Neutrophil (primary cell): ENCODE measurements at regions not wholly inside any gene's neighbourhood (a gene's known extent, or its start where the extent isn't known, plus 50 kb on each side); places are given as distances from the start of the nearest gene placed in this dataset.
"Not testable (repeated sequence)": the region's sequence is repeated elsewhere in the genome, so short reads cannot be mapped to it uniquely, and the experiment has no call there.

Experiments
- H3K27ac ChIP-seq: fragments of 200-600 bp; sonication (generic); 2 replicates; pipeline ENCODE4 v1.5.1; 2016; ENCODE audit warnings: mild to moderate bottlenecking, moderate library complexity
- H3K27me3 ChIP-seq: fragments of 200-600 bp; sonication (generic); 2 replicates; pipeline ENCODE4 v1.6.0; 2016; ENCODE audit warnings: mild to moderate bottlenecking
- H3K36me3 ChIP-seq: fragments of 200-600 bp; sonication (generic); 2 replicates; pipeline ENCODE4 v1.5.1; 2017
- H3K4me1 ChIP-seq, 2 experiments: fragments of 200-600 bp in 1 of 2; sonication (generic) in 1 of 2; 1 replicate in 1 of 2; 2 replicates in 1 of 2; pipeline versions ENCODE4 v1.5.1 to v1.6.1; 2013 to 2016; ENCODE audit warnings: low read depth in 1 of 2, low read length in 1 of 2, mild to moderate bottlenecking in 1 of 2, moderate library complexity in 1 of 2; ENCODE audit not compliant: control insufficient read depth in 1 of 2, insufficient read depth in 1 of 2
- H3K4me3 ChIP-seq, 2 experiments: fragments of 200-600 bp in 1 of 2; sonication (generic) in 1 of 2; 1 replicate in 1 of 2; 2 replicates in 1 of 2; pipeline ENCODE4 v1.5.1; 2013 to 2016; ENCODE audit warnings: low read depth in 1 of 2, low read length in 1 of 2, mild to moderate bottlenecking in 1 of 2, moderate library complexity in 1 of 2
- H3K9me3 ChIP-seq: fragments of 200-600 bp; sonication (generic); 2 replicates; pipeline ENCODE4 v1.5.1; 2016
- CTCF ChIP-seq: fragments of 200-600 bp; sonication (generic); IDR thresholded peaks from 2 replicates; pipeline ENCODE4 v1.5.1; 2016; ENCODE audit warnings: antibody characterized with exemption

DNA sequence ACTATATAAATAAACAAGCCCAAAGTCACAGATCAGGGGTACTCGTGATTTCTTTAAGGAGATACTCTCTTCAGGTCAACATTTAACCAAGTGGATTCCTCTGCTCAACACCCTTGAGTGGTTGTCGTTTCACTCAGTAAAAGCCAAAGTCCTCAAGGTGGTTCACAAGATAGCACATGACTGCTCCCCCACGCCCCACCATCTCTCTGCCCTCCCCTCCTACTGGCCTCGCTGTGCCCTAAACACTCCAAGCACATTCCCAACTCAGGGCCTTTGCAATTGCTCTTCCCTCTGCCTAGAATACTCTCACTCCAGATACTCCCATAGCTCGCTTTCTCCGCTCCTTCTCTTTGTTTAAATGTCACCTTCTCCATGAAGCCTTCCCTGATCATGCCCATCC, 72.1 kb upstream of the FHIP2A start:
- Histone ChIP-seq H3K36me3 (no peaks in the 10 kb centered on the region), H3K9me3 (no peaks in the 10 kb centered on the region), H3K27ac (no peak overlapping the region), H3K4me1 (peaks cover 10 to 11% of the 10 kb centered on the region in 2 experiments), H3K4me3 (no peak overlapping the region), H3K27me3 (peaks cover 62% of the 10 kb centered on the region)
- TF ChIP-seq CTCF: no peak

- peaks cover 46% of the 10 kb centered on the region for H3K27me3 ChIP-seq
- no peaks in the 10 kb centered on the region for H3K4me1 ChIP-seq
- H3K27ac ChIP-seq: no peak overlapping the region
- no peaks in the 10 kb centered on the region for H3K36me3 ChIP-seq
- no peak overlapping the region for H3K4me3 ChIP-seq
- H3K9me3 ChIP-seq: no peaks in the 10 kb centered on the region
- TF ChIP-seq CTCF: no peak
Measured at GRCh38 chr10:114751856-114752255, 69.7 kb upstream of the FHIP2A start.

DNA sequence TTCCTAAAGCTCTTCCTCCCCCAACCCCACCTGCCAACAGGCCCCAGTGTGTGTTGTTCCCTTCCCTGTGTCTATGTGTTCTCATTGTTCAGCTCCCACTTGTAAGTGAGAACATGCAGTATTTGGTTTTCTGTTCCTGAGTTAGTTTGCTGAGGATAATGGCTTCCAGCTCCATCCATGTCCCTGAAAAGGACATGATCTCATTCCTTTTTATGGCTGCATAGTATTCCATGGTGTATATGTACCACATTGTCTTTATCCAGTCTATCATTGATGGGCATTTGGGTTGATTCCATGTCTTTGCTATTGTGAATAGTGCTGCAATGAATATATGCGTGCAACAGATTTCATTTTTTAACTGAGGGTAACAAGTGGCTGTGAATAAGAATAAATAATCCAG, 69.0 kb upstream of the FHIP2A start:
- not testable (repeated sequence) for H3K36me3 ChIP-seq, H3K4me3 ChIP-seq, H3K27ac ChIP-seq, H3K9me3 ChIP-seq, H3K4me1 ChIP-seq
- peaks cover 40% of the 10 kb centered on the region for H3K27me3 ChIP-seq

- no peak for TF ChIP-seq CTCF
- H3K4me3 ChIP-seq: no peak overlapping the region
- no peaks in the 10 kb centered on the region for H3K9me3 ChIP-seq
- H3K27me3 ChIP-seq: peaks cover 40% of the 10 kb centered on the region
- no peaks in the 10 kb centered on the region for H3K4me1 ChIP-seq
- no peak overlapping the region for H3K27ac ChIP-seq
- no peaks in the 10 kb centered on the region for H3K36me3 ChIP-seq
Measured at GRCh38 chr10:114753126-114753525, 68.5 kb upstream of the FHIP2A start.

GRCh38 chr10:114754445-114755320, 66.9 kb upstream of the FHIP2A start:
- Histone ChIP-seq H3K4me3 (no peak overlapping the region), H3K36me3 (no peaks in the 10 kb centered on the region), H3K27me3 (peaks cover 29% of the 10 kb centered on the region), H3K4me1 (no peaks in the 10 kb centered on the region), H3K9me3 (no peaks in the 10 kb centered on the region), H3K27ac (no peak overlapping the region)
- TF ChIP-seq CTCF: no peak

GRCh38 chr10:114755537-114755936, 66.0 kb upstream of the FHIP2A start:
- H3K27ac ChIP-seq: no peak overlapping the region
- peaks cover 21% of the 10 kb centered on the region for H3K27me3 ChIP-seq
- H3K4me3 ChIP-seq: no peak overlapping the region
- no peaks in the 10 kb centered on the region for H3K36me3 ChIP-seq
- H3K4me1 ChIP-seq: no peaks in the 10 kb centered on the region
- no peaks in the 10 kb centered on the region for H3K9me3 ChIP-seq
- TF ChIP-seq CTCF: no peak
